Right cardiac atrium (tissue), 5 donors: ENCODE measurements at regions not wholly inside any gene's neighbourhood (a gene's known extent, or its start where the extent isn't known, plus 50 kb on each side); places are given as distances from the start of the nearest gene placed in this dataset.
"Not testable (repeated sequence)": the region's sequence is repeated elsewhere in the genome, so short reads cannot be mapped to it uniquely, and the experiment has no call there.

Experiments
- ATAC-seq, 2 donors: fragments of 200-7000 bp; cut with Tn5 transposase; one replicate each; pipeline versions ENCODE4 v1.8.0 to v1.9.1; 2020; ENCODE audit warnings: moderate library complexity in 2 of 2, mild to moderate bottlenecking in 1 of 2
- DNase-seq, 3 donors: peaks; one replicate each; pipeline ENCODE4 v3.0.0-alpha.2; 2020
- H3K27ac ChIP-seq: one replicate; pipeline ENCODE4 v1.5.1; 2013; ENCODE audit warnings: mild to moderate bottlenecking, low read length, control low read depth, moderate library complexity
- H3K27me3 ChIP-seq: one replicate; pipeline ENCODE4 v1.6.1; 2013; ENCODE audit not compliant: control insufficient read depth, insufficient read depth
- H3K4me1 ChIP-seq: one replicate; pipeline ENCODE4 v1.6.1; 2013; ENCODE audit warnings: low read length; ENCODE audit not compliant: control insufficient read depth, insufficient read depth
- H3K4me3 ChIP-seq: one replicate; pipeline ENCODE4 v1.5.1; 2013; ENCODE audit warnings: low read length, control low read depth
- H3K9me3 ChIP-seq: one replicate; pipeline ENCODE4 v1.6.1; 2013; ENCODE audit warnings: low read length; ENCODE audit not compliant: control insufficient read depth
- WGBS: extraction: QIAGEN DNeasy Blood & Tissue Kit; methylation state at CpG from one replicate; pipeline ENCODE4 v1.1.7; 2013; 5-methylcytosine and 5-hydroxymethylcytosine counted together
- intact Hi-C, 4 donors: fragments of 100-400 bp; cut with DNase I; formaldehyde crosslinking; loops; one replicate each; pipeline versions ENCODE4 v1.11.0 to v1.14.0; 2022 to 2023
- donor health status: healthy with polysubstance abuse.
- donor health status: DM: no; HTN: yes; CAD: no.
- donor health status: DM: no; HTN: no; CAD: no.
- donor health status: DM: no; HTN: yes; CAD: no; lungs with severe emphysema.
- donor health status: DM: yes; HTN: yes; CAD: no.

DNA sequence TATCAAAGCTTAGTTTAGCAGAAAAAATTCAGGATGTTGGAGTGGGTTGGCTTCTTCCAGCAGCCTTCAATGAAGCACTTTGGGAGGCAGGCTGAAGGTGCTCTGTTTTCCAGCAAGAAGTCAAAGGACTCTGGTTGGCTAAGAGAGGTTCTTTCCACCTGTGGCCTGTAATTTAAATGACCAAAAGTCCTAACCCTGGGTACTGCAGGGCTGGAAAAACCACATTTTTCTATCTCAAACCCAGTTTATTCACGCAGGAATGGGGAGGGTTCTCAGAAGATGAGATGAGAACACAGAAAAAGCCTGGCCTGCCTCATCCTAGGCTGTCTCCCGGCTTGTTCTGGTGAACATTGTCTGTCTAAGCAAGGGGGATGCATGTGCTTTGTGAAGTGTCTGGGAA, 68.6 kb upstream of the ZFHX3 start:
- Histone ChIP-seq H3K27ac (no peak overlapping the region), H3K9me3 (no peaks in the 10 kb centered on the region), H3K4me1 (no peaks in the 10 kb centered on the region), H3K4me3 (no peak overlapping the region), H3K27me3 (no peaks in the 10 kb centered on the region)
- no peak for ATAC-seq
- 94% methylated on average over 2 of the region's 2 CpGs for WGBS
- intact Hi-C loops = no loop called here
- DNase-seq = no peak

DNA sequence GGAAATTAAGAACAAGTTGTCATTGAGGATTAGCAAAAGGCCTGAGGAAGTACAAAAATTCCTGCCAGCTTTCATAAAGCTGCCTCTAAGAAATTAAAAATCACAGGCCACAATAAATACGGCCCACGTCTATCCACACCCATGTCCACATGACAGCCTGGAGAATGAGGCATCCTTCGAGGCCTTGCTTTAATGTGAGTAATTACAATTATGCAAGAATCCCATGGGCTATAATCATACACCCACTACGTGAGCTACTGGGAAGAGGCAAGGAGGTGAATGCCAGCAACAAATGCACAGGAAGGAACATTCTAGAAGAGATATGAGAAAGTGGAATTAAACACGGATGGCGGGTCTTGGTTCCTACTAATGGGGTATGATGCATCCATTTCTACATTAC, 65.4 kb upstream of the ZFHX3 start:
- H3K9me3 ChIP-seq = no peaks in the 10 kb centered on the region
- H3K4me1 ChIP-seq = no peaks in the 10 kb centered on the region
- DNase-seq = no peak
- no peak overlapping the region for H3K27ac ChIP-seq
- ATAC-seq = peak; percentile 16 to 63
- H3K27me3 ChIP-seq = no peaks in the 10 kb centered on the region
- intact Hi-C loops = no loop called here
- WGBS = 52% methylated on average over 6 of the region's 6 CpGs
- H3K4me3 ChIP-seq = no peak overlapping the region

DNA sequence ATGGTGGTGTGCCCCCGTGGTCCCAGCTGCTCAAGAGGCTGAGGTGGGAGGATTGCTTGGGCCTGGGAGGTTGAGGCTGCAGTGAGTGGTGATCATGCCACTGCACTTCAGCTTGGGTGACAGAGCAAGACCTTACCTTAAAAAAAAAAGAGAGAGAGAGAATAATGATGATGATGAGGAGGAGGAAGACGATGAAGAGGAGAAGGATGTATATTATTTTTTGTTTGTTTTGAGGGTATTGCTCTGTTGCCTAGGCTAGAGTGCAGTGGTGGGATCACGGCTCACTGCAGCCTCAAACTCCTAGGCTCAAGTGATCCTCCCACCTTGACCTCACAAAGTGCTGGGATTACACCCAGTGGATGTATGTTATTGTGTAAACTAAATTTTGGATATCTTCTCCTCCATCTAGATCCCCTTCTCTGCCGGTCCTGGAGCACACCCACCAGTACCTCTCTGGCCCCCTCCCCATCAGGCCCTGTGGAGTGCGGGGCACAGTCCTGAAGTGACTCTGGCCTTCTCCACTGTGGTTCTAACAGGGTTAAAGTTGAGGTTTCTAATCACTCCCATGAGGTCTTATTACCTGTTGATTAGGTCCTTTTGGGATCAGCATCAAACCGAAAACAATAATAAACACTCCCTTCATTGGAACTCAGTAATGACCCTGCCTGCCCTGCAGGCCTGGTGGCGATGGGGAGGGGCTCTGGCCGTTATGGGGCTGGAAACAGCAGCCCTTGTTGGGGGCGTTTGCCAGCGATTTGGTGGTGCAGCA, 60.5 kb upstream of the ZFHX3 start:
- WGBS = 73% methylated on average over 10 of the region's 10 CpGs
- intact Hi-C loops = no loop called here

DNA sequence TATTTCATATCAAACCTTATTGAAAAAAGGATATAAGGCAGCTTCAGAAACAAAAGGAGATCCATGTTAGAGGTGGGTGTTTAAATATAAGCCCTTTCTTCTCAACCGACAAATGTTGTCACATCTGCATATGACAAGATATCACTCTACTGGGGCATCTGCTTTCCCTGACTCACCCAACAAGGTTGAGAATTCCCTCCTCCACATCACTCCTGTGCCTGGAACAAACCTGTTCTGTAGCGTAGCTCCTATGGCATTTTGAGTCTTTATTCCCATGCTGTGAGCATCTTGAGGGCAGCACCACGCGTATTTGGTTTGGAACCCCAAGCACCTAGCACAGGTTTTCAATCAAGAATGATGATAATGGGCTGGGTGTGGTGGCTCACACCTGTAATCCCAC, 59.4 kb upstream of the ZFHX3 start:
- Histone ChIP-seq H3K27me3 (no peaks in the 10 kb centered on the region), H3K4me1 (no peaks in the 10 kb centered on the region), H3K9me3 (no peaks in the 10 kb centered on the region), H3K4me3 (no peak overlapping the region), H3K27ac (no peak overlapping the region)
- ATAC-seq = no peak
- no peak for DNase-seq
- intact Hi-C loops = no loop called here
- 95% methylated on average over 4 of the region's 4 CpGs for WGBS

More for the DNA sequence above, 60.5 kb upstream of the ZFHX3 start:
- no peak for ATAC-seq
- no peaks in the 10 kb centered on the region for H3K4me1 ChIP-seq
- H3K27ac ChIP-seq = no peak overlapping the region
- H3K9me3 ChIP-seq = no peaks in the 10 kb centered on the region
- no peak overlapping the region for H3K4me3 ChIP-seq
- H3K27me3 ChIP-seq = no peaks in the 10 kb centered on the region
- no peak for DNase-seq

DNA sequence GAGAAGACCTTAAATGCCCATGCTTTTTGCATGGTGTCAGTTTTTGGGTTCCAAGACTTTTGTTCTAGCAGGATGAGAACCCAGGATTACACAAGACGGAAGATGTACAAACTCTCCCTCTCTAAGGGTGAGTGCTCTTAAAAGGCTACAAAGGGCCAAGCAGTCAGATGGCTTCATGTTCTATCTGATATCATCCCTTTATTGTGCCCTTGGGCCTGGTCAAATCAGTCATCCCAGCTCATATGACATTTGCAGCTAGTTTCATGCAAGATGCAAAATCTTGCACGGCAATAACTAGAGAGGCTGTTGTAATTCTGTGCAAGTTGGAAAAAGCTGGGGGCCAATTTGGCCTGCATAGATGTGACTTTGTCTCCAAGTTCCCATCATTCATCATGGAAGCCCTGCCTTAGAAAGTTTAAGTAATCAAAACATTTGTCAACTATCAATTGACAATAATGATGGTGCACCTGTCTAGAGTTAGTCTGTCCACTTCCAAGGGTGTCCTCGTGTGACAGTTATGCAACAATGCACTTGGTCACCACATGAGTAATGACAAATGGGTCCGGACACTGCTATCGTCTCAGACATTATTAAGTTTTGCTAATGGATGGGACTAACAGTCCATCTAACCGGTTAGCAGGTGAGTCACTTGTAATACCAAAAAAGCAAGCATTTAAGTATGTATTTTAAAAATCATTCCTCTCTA, 58.6 kb upstream of the ZFHX3 start:
- intact Hi-C loops = no loop called here
- no peaks in the 10 kb centered on the region for H3K9me3 ChIP-seq
- ATAC-seq = no peak
- H3K4me1 ChIP-seq = no peaks in the 10 kb centered on the region
- no peaks in the 10 kb centered on the region for H3K27me3 ChIP-seq
- 85% methylated on average over 6 of the region's 6 CpGs for WGBS
- DNase-seq = no peak
- H3K27ac ChIP-seq = no peak overlapping the region
- H3K4me3 ChIP-seq = no peak overlapping the region

DNA sequence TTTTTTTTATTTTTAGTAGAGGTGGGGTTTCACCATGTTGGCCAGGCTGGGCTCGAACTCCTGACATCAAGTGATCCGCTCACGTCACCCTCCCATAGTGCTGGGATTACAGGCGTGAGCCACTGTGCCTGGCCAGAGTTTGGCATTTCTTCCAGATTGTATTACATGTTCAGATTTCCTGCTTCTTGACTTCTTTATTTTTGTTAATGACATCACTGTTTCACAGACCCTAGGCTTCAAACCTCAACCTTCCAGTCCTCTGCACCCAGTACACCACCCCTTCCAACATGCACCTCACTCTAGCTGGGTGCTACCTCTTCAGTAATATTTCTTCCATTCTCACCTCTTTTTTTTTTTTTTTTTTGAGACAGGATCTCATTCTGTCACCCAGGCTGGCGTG, 53.6 kb upstream of the ZFHX3 start:
- H3K27ac ChIP-seq = no peak overlapping the region
- ATAC-seq = no peak
- DNase-seq = no peak
- no peaks in the 10 kb centered on the region for H3K9me3 ChIP-seq
- H3K27me3 ChIP-seq = no peaks in the 10 kb centered on the region
- no peaks in the 10 kb centered on the region for H3K4me1 ChIP-seq
- H3K4me3 ChIP-seq = no peak overlapping the region
- intact Hi-C loops = no loop called here
- 96% methylated on average over 5 of the region's 5 CpGs for WGBS

DNA sequence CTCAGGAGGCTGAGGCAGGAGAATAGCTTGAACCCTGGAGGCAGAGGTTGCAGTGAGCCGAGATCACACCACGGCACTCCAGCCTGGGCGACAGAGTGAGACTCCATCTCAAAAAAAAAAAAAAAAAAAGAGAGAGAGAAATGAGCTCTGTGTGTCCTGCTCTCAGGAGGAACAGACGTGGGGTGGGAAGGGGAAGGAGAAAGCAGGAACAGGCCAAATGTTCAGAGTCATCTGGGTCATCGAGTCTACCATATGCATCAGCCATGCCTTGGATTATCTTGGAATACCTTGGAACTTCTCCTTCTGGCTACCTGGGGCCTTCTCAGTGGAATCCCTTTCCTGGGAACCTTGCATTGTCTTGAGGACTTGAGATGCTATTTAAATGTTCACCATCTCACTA, 51.7 kb upstream of the ZFHX3 start:
- intact Hi-C loops = not testable (repeated sequence)

More for the DNA sequence above, 51.7 kb upstream of the ZFHX3 start:
- DNase-seq, H3K4me1 ChIP-seq, H3K4me3 ChIP-seq, H3K9me3 ChIP-seq, ATAC-seq, H3K27me3 ChIP-seq, H3K27ac ChIP-seq: not testable (repeated sequence)
- WGBS = 87% methylated on average over 5 of the region's 5 CpGs
